GM12878 (cell line): ENCODE measurements at regions not wholly inside any gene's neighbourhood (a gene's known extent, or its start where the extent isn't known, plus 50 kb on each side); places are given as distances from the start of the nearest gene placed in this dataset.

Source experiments
- ATAC-seq: fragments of 200-7000 bp; cut with Tn5 transposase; 3 replicates; pipeline ENCODE4 v1.9.1; 2020; ENCODE audit warnings: mild to moderate bottlenecking, moderate library complexity
- BruUV-seq: library from RNA; stranded (reverse); fragments of 400-500 nt; replicated peaks from 2 replicates; lab custom pipeline; 2021; lab: Mats Ljungman, UMichigan
- CTCF ChIA-PET: fragments of 300-600 bp; sonication (Branson Sonifier 250); formaldehyde crosslinking; extraction: SDS; loops from one replicate; lab custom pipeline; 2021; ENCODE audit warnings: inconsistent platforms; lab: Yijun Ruan, JAX
- POLR2A ChIA-PET: fragments of 350-600 bp; formaldehyde crosslinking; extraction: SDS; loops from one replicate; lab custom pipeline; 2021; ENCODE audit warnings: inconsistent platforms; lab: Charles Lee
- RAD21 ChIA-PET: fragments of 300-600 bp; sonication (Branson Sonifier 250); formaldehyde crosslinking; loops from one replicate; lab custom pipeline; 2023; ENCODE audit warnings: antibody characterized with exemption; ENCODE audit not compliant: unreplicated experiment; lab: Charles Lee
- SMC1A ChIA-PET: fragments of 300-600 bp; sonication (Branson Sonifier 250); formaldehyde crosslinking; loops from one replicate; lab custom pipeline; 2023; ENCODE audit not compliant: unreplicated experiment, uncharacterized antibody; lab: Charles Lee
- DNase-seq: peaks from one replicate; pipeline ENCODE4 v3.0.0-alpha.2; 2011; ENCODE audit warnings: low read depth, low spot score
- FAIRE-seq: peaks from 3 replicates; lab custom pipeline; 2011; peaks lifted over from hg19 to GRCh38; lab: Jason Lieb, UNC
- H2AFZ ChIP-seq: 2 replicates; pipeline ENCODE4 v1.6.0; 2011; ENCODE audit warnings: low read depth, low read length, control low read depth; ENCODE audit not compliant: control insufficient read depth
- H3K27ac ChIP-seq: 2 replicates; pipeline ENCODE4 v1.5.1; 2011; ENCODE audit warnings: control low read depth; ENCODE audit not compliant: control insufficient read depth, insufficient read depth
- H3K27me3 ChIP-seq, 2 experiments: replicated peaks in 1 of 2; 2 replicates each; pipeline versions ENCODE4 v1.6.0 to v1.6.1; 2011; ENCODE audit warnings: low read length in 1 of 2; ENCODE audit not compliant: control insufficient read depth in 2 of 2, insufficient read depth in 2 of 2
- H3K36me3 ChIP-seq, 2 experiments: 2 replicates each; pipeline ENCODE4 v1.5.1; 2011; ENCODE audit warnings: low read length in 1 of 2; ENCODE audit not compliant: control insufficient read depth in 2 of 2, insufficient read depth in 2 of 2
- H3K4me1 ChIP-seq: 2 replicates; pipeline ENCODE4 v1.6.1; 2011; ENCODE audit warnings: mild to moderate bottlenecking, low read length, moderate library complexity, mixed read lengths; ENCODE audit not compliant: control insufficient read depth, insufficient read depth
- H3K4me2 ChIP-seq: 2 replicates; pipeline ENCODE4 v1.6.0; 2011; ENCODE audit warnings: control low read depth; ENCODE audit not compliant: control insufficient read depth, insufficient read depth
- H3K4me3 ChIP-seq: fragments of 200-600 bp; sonication (generic); 2 replicates; pipeline ENCODE4 v1.5.1; 2016
- H3K79me2 ChIP-seq: 2 replicates; pipeline ENCODE4 v1.6.0; 2011; ENCODE audit warnings: low read length; ENCODE audit not compliant: control insufficient read depth, insufficient read depth
- H3K9ac ChIP-seq: 2 replicates; pipeline ENCODE4 v1.8.0; 2011; ENCODE audit warnings: low read length, control low read depth, mixed read lengths; ENCODE audit not compliant: control insufficient read depth, insufficient read depth
- H3K9me3 ChIP-seq: replicated peaks from 3 replicates; pipeline ENCODE4 v1.5.1; 2011; ENCODE audit warnings: mild to moderate bottlenecking, low read length; ENCODE audit not compliant: control insufficient read depth, insufficient read depth
- H4K20me1 ChIP-seq: 2 replicates; pipeline ENCODE4 v1.6.0; 2011; ENCODE audit not compliant: control insufficient read depth, insufficient read depth
- ATF7 ChIP-seq: fragments of 450-650 bp; IDR thresholded peaks from 2 replicates; pipeline ENCODE4 v1.6.1; 2016; ENCODE audit warnings: low read depth, mild to moderate bottlenecking
- BMI1 ChIP-seq: fragments of 450-650 bp; IDR thresholded peaks from 2 replicates; pipeline ENCODE4 v1.6.1; 2016; ENCODE audit warnings: mild to moderate bottlenecking, moderate library complexity, borderline replicate concordance
- FOS ChIP-seq: IDR thresholded peaks from 3 replicates; pipeline ENCODE4 v1.6.1; 2011; ENCODE audit warnings: borderline replicate concordance; ENCODE audit not compliant: insufficient read length; ENCODE audit errors: extremely low read depth
- FOXK2 ChIP-seq: fragments of 450-650 bp; IDR thresholded peaks from 2 replicates; pipeline ENCODE4 v1.6.1; 2017; ENCODE audit warnings: mild to moderate bottlenecking, moderate library complexity
- NRF1 ChIP-seq: conservative IDR thresholded peaks from 2 replicates; pipeline ENCODE4 v1.6.1; 2011; ENCODE audit warnings: mild to moderate bottlenecking, low read depth, low read length, improper control_type of control experiment
- POLR2A ChIP-seq: IDR thresholded peaks from 2 replicates; pipeline ENCODE4 v1.6.1; 2011; ENCODE audit warnings: low read depth, mild to moderate bottlenecking, low read length
- POLR2AphosphoS2 ChIP-seq: IDR thresholded peaks from 2 replicates; pipeline ENCODE4 v1.6.1; 2011; ENCODE audit warnings: low read depth, mild to moderate bottlenecking, low read length, improper control_type of control experiment, moderate library complexity
- RELA ChIP-seq: fragments of 450-650 bp; IDR thresholded peaks from 2 replicates; pipeline ENCODE4 v1.8.0; 2014; ENCODE audit warnings: borderline replicate concordance; ENCODE audit not compliant: partially characterized antibody
- SMARCA5 ChIP-seq: fragments of 450-650 bp; IDR thresholded peaks from 2 replicates; pipeline ENCODE4 v1.6.1; 2017; ENCODE audit warnings: mild to moderate bottlenecking
- TARDBP ChIP-seq: IDR thresholded peaks from 2 replicates; pipeline ENCODE4 v1.6.1; 2016; ENCODE audit warnings: borderline replicate concordance
- ZNF622 ChIP-seq: fragments of 450-650 bp; IDR thresholded peaks from 2 replicates; pipeline ENCODE4 v1.6.1; 2017; ENCODE audit warnings: mild to moderate bottlenecking, inconsistent platforms
- WGBS: methylation state at CpG from one replicate; pipeline ENCODE4 v1.1.6; 2016; ENCODE audit warnings: low lambda C conversion rate; ENCODE audit not compliant: insufficient replicate concordance, insufficient coverage; ENCODE audit errors: missing lambda C conversion rate; 5-methylcytosine and 5-hydroxymethylcytosine counted together
- in situ Hi-C: fragments of 300-500 bp; cut with MboI; formaldehyde crosslinking; loops from 9 replicates; pipeline ENCODE4 v1.14.3; 2018; ENCODE audit warnings: mixed read lengths
- intact Hi-C: fragments of 100-400 bp; cut with micrococcal nuclease; formaldehyde crosslinking; loops from one replicate; pipeline ENCODE4 v1.14.2; 2022; ENCODE audit not compliant: unreplicated experiment

GRCh38 chr9:86469476-86470250 is 115.5 kb upstream of the TUT7 start:
- Histone ChIP-seq H4K20me1 (no peaks in the 10 kb centered on the region), H3K36me3 (no peaks in the 10 kb centered on the region), H3K4me1 (no peaks in the 10 kb centered on the region), H3K9me3 (no peaks in the 10 kb centered on the region), H2AFZ (no peak overlapping the region), H3K9ac (no peak overlapping the region), H3K4me2 (no peak overlapping the region), H3K27me3 (no peaks in the 10 kb centered on the region), H3K27ac (no peak overlapping the region), H3K4me3 (no peak overlapping the region), H3K79me2 (no peaks in the 10 kb centered on the region)
- in situ Hi-C loops (no loop called here), intact Hi-C loops (no loop called here)
- no TSS peak for BruUV-seq
- RAD21 ChIA-PET, result no interaction called here
- 28% methylated on average over 8 of the region's 8 CpGs for WGBS
- SMC1A ChIA-PET, result no interaction called here
- ATAC-seq (no peak), FAIRE-seq (no peak), DNase-seq (no peak)
- CTCF ChIA-PET, result interaction anchor here (0.9 kb wide), 1 partner anchor 854 kb away, joined by 3 read pairs; no protein-coding TSS in a partner anchor
- TF ChIP-seq POLR2A (no peak), NRF1 (no peak), FOXK2 (no peak), POLR2AphosphoS2 (no peak), SMARCA5 (no peak), TARDBP (no peak), ZNF622 (no peak), FOS (no peak), ATF7 (no peak), BMI1 (no peak), RELA (no peak)
- POLR2A ChIA-PET, result no interaction called here
